HG02571 (cell line): ENCODE measurements at regions not wholly inside any gene's neighbourhood (a gene's known extent, or its start where the extent isn't known, plus 50 kb on each side); places are given as distances from the start of the nearest gene placed in this dataset.

Experiments used
- ATAC-seq: cut with Tn5 transposase; IDR thresholded peaks from one replicate; pipeline ENCODE4 v1.9.1; 2021; ENCODE audit warnings: mild to moderate bottlenecking, moderate library complexity; ENCODE audit not compliant: unreplicated experiment

DNA sequence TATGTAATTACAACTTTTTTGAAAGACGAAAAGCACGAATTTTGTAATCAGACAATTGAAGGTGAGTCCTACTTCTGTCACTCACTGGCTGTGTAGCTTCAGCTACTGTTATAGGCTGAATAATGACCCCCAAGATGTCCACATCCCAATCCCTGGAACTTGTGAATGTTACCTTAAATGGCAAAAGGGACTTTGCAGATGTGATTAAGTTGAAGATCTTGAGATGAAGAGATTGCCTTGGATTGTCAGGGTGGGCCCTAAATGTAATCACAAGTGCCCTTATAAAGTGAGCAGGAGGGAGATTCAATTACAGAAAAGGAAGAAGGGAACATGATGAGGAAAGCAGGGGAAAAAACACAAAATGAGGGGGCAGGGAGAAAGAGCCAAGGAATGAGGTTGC is 326.2 kb upstream of the MSX2 start:
- ATAC-seq, result no peak

DNA sequence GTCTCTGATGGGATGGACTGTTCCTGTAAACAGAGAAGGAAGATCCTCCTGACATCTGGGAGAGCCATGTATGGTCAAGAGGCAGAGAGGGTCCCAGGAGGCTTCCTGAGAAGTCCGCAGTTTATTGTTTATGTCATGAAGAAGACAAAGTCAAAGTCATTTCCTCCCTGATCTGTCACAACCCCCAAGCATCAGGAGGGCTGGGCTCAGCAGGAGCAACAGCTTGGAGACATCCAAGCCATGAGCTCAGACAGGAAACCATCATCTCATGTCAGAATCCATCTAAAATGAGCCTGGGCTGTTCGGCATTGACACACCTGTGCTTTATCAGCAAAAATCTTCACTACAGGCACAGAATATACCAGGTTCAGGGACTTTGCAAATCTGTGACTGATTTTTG is 325.0 kb upstream of the MSX2 start:
- no peak for ATAC-seq

DNA sequence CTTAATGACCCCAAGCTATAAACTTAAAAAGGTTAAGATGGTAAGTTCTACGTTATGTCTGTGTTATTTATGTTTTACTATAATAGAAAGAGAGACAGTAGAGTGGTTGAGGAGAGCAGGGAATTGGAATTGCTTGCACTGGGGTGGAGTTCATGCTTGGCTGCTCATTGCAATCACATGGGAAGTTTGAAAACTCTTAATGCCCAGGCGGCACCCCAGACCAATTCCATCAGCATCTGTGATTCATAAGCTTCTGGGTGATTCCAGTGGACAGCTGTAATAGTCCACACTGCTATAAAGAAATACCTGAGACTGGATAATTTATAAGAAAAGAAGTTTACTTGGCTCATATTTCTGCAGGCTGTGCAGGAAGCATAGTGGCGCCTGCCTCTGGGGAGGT is 323.9 kb upstream of the MSX2 start:
- no peak for ATAC-seq

DNA sequence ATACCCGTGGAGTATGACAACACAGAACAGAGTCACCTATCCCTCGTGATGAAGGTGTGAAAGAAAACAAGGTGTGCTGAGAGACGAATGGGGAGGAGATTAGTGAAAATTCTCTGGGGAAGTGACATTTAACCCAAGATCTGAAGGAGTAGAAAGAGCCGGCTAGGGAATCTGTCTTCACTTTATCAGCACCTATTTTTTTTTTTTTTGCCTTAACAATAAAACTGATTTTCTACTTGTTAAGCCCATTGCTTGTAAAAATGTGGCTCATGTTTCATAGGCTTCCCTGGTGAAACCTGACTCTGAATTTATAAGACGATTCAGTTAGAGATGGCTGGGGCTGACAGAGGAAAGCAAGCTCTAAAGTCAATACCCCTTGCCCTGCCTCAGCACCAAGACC is 322.6 kb upstream of the MSX2 start:
- no peak for ATAC-seq

DNA sequence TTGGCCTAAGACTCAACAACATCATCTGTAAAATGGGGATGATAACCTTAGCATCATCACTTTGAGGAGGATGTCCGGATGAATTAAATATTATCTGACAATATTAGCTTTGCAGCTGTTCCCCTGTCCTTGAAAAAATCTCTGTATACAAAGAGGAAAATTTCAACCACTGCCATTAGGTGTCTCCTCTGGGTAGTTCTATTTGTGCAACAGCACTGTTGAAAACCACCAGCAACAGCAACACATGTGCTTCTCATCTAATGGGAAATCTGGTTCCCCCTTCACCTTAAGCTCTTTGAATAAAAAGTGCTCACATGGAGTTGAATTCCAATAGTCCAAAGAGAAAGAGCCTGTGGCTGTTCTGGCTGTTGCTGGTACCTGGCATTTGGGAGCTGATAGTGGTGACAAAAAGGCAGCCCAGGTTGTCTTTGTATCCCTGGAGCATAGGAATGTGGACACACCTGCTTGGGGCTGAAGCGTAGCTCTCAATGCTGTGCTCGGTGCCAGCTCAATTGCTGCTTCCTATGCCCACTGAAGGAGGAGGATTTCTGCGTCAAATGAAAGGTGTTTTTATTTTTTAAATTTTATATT is 322.1 kb upstream of the MSX2 start:
- ATAC-seq, result no peak

DNA sequence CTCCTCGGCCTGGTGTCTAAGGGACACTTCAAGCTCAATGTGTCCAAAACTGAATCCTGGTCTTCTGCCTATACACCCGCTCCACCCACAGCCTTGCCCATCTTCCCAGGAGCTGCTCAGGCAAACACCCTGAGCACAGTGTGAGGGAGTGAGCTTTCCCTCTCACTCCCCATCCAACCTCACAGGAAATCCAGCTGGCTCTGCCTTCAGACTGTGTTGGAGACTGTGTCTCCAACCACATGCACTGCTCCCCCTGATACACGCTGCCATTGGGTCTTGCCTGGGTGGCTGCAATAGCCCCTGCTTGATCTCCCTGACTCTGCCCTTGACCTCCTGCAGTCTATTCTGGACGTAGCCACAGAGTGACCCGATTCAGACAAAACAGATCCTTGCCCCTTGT is 319.5 kb upstream of the MSX2 start:
- no peak for ATAC-seq

DNA sequence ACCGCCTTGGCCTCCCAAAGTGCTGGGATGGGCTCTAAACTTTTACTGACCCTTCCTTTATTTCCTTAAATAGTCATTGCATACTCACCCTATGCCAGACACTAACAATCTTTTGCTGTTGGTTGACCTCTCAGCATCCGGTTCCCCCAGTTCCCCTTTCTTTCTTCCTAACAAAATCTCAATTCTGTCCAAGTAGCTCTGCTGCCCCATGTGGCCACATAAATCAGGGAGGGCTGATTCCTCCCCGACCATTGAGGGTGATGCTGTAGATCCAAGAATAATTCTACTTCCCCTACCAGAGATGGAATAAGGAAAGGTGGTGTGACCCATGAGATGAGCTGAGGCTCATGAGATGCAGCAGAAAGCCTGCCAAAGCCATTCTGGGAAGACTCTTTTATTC is 315.3 kb upstream of the MSX2 start:
- ATAC-seq, result no peak

DNA sequence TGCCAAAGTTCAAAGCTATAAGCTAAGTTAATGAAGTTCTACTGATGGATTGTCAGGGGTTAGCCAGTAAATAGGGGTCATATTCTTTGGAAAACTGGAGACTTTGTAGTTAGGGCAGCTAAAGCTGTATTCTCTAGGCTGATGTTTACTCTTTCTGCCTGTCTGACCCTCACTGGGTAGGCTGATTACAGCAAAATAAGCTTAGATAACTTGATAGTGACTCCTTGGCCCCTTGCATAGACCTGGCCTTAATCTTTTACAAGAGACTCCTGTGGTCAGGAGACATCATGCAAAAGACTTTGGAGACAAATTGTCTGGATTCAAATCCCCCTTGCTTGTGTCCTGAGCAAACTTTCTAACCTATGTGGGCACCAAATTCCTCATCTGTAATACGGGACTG is 314.4 kb upstream of the MSX2 start:
- no peak for ATAC-seq

DNA sequence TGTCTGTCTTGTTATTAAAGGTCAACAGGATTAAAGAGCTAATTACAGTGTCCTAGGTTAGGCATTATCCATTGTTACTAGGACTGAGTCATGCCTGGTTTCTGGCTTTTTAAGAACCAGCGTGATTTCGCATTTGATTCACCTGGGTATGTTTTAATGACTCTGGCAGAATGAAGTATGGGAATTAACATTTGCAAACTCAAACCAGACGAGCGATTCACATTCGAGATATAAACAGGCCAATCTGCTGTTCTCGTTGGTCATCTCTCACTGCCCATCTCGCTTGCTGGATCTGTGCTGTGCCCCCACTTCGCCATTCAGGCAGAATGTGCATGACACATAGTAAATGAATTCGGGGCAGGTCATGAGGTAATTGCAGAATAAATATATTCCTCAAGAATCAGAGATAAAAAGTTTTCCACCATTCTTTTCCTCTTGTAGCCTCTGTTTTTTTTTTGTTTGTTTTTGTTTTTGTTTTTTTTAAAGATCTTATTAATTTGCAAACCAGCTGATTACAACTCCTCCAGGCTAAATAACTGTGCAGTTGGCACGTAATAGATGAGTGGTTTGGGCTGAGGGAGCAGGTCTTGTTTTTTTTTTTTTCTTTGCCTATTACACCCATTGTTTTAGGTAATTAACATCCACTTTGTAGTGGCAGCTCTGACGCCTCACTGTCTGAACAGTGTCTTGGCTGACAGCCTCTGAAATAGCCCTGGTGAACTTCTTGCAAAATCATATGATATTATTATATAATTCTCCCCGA is 313.5 kb upstream of the MSX2 start:
- no peak for ATAC-seq

DNA sequence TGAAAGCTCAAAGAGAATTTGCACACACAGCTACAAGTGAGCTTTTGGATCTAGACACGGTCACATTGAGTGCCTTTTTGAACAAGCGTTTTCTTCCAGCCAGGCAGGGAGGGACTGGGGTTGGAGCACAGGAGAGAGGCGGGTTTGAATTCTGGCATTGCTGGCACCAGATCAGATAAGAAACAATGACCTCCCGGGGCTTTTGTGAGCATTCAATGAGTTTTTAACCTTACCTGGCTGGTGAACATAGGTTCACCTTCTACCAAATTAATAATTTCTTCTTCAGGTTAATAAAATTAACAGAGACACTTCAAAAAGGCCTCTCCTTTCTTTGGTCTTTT is 312.9 kb upstream of the MSX2 start:
- ATAC-seq, result no peak

DNA sequence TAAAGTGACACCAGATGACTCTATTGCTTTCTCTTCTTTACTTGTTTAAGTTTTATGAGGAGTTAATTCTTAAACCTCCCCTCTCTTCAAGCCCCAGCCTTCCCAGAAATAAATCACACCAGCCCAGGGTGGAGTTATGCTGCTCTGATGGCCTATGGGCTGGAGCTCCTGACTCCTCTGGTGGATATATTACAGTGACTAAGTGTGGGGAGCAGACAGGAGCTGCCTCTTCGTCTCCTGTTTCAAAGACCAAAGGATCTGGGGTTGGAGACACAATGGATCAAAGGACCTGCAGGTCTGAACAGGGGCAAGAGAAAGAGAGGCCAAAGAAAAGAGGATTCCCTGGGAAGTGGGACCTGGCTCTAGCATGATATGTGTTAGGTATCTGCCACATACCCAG is 312.0 kb upstream of the MSX2 start:
- ATAC-seq, result no peak

DNA sequence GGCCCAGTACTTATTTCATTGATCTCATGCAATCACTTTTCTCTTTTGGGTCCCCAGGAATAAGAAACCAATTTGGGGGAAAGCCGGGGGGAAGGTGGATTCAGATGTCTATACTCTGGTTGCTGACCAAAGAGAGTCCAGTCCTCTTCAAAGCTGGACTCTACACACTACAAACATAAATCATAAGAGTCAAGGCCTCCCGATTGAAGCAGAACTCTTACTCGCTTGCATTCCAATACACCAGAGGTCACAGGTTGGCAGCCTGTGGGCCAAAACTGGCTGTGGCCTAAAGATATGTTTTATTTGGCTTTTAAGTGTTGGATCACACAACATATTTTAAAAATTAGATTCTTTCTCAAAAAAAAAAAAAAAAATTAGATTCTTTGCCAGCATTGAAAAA is 311.4 kb upstream of the MSX2 start:
- no peak for ATAC-seq

DNA sequence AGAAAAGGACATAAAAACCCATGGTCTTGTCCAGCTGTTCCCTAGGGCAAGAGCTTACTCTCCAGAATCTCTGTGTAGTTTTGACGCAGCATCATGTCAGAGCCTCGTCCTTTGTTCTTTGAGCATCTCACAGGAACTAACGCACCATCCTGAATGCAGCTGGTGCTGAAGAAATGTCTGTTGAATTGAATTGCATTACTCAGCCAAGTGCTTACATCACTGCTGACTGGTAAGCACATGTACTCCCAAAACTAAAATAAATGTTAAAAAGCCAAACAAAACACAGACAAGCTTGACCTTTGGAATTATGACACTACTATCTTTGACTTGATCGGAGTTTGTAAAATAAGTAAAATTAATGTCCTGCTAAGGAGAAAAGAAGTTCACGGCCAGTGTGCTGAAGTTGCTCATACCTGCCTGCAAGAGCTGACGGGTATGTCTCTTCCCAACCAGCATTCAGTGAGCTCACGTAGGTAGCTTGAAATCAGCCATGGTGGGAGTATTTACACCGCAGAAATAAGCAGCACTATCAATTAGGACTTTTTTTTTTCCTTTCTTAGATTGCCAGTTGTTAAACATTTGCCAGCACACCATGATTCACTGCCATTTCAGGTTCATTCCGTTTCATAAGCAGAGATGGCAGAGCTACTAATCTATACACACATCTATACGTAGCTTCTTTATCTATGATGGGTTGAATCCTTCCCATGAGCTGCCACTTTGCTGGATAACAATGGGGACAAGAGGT is 310.6 kb upstream of the MSX2 start:
- no peak for ATAC-seq

DNA sequence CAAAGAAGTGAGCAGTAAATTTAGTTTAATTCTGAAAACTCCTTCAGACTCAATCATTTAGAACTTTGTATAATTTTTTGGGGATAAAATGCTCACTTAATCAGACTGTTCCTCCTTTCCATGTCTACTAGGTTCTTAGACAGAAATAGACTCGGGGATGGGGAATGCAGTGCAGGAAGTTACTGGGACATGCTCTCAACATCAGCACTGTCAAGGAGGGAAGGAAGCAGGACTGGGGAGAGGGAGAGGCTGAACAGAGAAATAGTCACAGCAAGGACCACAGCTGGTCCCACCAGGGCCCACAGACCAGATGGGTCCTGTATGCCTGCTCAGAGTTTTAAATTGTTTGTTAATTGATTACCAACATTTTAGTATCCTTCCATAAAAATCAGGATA is 310.1 kb upstream of the MSX2 start:
- ATAC-seq, result no peak

DNA sequence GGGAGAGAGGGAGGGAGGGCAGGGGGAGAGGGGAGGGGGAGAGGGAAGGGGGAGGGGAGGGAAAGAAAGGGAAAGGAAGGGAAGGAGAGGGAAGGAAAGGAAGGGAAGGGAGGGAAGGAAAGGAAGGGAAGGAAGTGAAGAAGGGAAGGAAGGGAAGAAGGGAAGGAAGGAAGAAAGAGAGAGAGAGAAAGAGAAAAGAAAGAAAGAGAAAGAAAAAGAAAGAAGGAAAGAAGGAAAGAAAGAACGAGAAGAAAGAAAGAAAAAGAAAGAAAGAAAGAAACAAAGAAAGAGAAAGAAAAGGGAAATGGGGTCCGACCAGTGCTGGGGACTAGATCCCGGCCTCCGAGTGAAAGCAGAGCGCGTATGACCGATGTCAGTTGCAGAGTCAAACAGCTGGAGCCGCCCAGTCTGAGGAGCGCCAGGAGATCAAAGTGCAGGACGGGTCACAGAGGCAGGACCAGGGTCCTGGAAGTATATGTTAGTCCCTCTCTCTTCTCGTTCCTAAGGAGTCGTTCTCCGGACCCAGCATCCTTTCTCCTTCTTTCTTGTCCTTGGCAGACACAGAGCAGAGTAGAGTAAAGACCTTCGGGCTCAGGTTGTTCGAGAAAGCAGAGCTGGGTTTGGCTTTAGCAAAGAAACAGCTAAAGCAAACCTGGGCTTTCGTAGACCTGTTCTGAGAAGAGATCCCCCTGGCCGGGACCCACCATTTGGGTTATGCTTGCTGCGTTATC is 305.4 kb upstream of the MSX2 start:
- no peak for ATAC-seq

DNA sequence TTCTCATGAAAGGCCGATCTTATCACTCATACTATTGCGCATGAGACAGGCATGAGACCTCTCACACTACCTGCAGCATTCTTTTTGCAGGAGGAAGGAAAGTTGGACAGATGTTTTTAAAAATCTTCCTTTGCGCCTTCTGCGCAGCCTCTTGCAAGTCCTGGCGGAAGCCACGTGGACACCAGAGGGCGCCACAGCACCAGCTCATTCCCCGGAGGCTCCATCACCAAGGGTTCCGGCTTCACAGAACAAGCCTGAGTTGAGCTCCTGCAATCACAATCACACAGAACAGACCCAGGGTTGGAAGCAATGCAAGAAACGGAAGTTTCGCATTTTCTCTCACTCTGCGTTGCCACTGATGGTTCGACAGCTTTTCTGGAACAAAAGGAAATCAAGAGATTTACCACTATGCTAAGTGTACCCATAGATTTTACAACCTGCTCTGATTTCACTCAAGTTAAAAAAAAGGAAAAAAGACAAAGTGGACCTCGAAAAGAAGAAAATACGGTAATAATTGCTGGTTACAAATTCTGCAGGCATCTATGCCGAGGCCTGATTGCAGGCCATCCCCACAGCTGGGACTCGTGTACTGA is 304.7 kb upstream of the MSX2 start:
- no peak for ATAC-seq

DNA sequence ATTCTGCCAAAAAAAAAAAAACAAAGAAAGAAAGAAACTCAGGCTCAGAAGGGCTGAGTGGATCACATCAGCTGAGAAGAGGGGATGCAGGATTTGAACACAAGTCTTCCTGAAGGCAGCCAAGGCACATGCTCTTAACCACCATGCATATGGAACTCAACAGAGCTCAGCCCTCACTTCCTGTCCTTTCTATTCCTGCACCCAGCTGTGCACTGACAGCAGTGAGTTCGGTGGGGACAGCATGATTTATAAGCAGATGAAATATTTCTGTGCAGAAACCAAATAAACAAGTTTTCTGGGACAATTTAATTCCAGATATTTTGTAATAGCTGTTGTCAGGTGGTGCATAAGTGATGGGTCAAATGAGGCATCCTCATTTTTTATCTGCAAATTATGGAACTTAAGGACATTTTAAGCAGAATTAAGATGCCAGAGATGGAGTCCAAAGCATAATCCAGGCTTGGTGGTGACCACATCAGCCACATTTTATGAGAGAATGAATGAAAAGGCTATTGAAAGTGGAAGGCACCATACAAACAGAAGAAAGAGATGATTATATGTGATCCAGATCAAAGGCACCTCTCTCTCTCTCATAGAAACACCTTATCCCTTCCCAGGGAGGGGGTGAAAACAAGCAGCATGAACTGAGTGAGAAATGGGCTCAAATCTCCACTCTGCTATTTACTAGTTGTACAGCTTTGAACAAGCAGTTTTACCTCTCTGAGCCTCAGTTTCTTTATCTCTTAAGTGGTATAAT is 303.6 kb upstream of the MSX2 start:
- no peak for ATAC-seq

DNA sequence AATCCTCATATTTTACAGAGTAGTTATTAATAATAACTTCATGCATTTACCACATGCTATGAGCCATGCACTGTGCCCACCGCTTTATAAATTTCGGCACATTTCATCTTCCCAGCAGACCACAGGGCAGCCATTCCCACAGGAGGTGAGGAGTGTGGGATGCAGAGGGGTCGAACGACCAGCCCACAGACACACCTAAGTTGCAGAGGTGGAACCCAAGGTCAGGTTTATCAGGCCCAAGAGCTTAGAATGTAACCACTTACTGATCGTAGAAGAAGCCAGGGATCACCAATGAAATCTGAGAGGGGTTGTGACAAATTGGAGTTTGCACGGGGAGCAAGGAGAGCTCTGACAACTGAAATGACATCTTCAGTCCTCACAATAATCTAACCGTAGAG is 303.0 kb upstream of the MSX2 start:
- ATAC-seq, result no peak

DNA sequence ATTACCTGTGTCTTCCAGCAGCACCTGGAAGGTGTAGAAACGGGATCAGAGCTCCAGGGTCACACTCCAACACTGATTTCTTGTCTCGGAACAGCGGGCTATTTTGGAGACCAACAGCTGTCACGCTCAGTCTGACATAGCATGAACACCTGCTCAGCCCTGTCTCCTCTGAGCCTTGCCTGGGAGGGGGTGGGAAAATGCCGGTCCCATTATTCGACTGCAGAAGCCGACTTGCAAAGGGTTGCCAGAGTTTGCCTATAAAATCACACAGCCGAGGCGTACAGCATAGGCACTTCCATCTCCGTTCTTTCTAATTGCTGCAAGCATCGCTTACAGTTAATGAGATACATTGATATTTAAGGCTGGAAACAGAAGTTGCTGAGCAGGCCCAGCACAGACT is 300.8 kb upstream of the MSX2 start:
- ATAC-seq, result no peak

DNA sequence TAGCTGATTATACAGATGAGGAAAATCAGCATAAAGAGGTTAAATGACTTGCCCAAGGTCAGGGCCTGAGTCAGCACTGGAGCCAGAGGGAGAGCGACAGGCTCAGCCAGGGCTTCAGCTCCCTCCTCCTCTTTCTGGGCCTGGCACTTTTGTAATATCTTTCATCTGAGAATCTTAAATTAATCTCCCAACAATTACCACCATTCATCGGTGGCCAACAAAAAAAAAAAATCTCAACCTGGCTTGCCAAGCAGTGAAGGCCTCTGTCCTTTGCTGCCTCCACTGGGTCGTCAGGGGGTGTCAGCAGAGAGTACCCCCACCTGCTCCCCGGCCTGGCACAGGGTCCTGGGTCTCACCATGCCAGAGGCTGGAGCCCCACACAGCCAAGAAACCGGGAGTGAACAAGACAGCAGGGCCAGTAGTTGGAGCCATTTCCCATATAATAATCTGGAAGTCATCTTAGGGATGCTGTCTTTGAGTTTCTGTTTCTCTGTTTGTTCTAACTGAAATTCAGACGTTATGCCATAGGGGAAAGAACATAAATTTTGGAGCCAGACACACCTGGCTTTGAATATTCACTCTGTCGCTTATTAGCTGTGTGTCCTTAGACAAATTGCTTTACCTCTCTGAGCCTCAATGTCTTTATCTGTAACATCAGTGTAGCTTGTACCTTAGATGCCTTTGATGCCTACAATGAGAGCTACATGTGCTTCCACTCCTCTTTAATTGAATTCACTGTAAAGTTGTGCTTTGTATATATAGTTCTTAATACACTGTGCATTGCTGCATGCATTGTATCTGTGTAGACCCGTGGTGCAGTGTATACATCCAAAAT is 299.9 kb upstream of the MSX2 start:
- ATAC-seq, result no peak
